GM12892 (cell line): ENCODE measurements at regions not wholly inside any gene's neighbourhood (a gene's known extent, or its start where the extent isn't known, plus 50 kb on each side); places are given as distances from the start of the nearest gene placed in this dataset.

Experiments used
- DNase-seq: peaks from one replicate; pipeline ENCODE4 v3.0.0; 2011; ENCODE audit not compliant: insufficient read length
- FAIRE-seq: peaks from 2 replicates; lab custom pipeline; 2011; peaks lifted over from hg19 to GRCh38; lab: Jason Lieb, UNC
- POLR2A ChIP-seq: IDR thresholded peaks from 2 replicates; pipeline ENCODE4 v1.6.1; 2011; ENCODE audit warnings: low read depth, low read length, control low read depth
- POLR2AphosphoS5 ChIP-seq: IDR thresholded peaks from 2 replicates; pipeline ENCODE4 v1.6.1; 2011; ENCODE audit warnings: low read depth, low read length, control low read depth
- TAF1 ChIP-seq: IDR thresholded peaks from 2 replicates; pipeline ENCODE4 v1.6.1; 2011; ENCODE audit warnings: low read depth, mild to moderate bottlenecking, control low read depth, low read length, borderline replicate concordance

GRCh38 chr9:14452539-14452938, 138.6 kb upstream of the NFIB start:
- no peak for FAIRE-seq
- no peak for DNase-seq
- TF ChIP-seq POLR2AphosphoS5 (no peak), TAF1 (no peak), POLR2A (no peak)

- TF ChIP-seq TAF1 (no peak), POLR2A (no peak), POLR2AphosphoS5 (no peak)
- DNase-seq (no peak), FAIRE-seq (no peak)
Measured at GRCh38 chr9:14451949-14452348, 138.0 kb upstream of the NFIB start.

- DNase-seq, result no peak
- TF ChIP-seq TAF1, result no peak
- no peak for TF ChIP-seq POLR2A
- TF ChIP-seq POLR2AphosphoS5, result no peak
- no peak for FAIRE-seq
Measured at GRCh38 chr9:14447103-14447502, 133.2 kb upstream of the NFIB start.

DNA sequence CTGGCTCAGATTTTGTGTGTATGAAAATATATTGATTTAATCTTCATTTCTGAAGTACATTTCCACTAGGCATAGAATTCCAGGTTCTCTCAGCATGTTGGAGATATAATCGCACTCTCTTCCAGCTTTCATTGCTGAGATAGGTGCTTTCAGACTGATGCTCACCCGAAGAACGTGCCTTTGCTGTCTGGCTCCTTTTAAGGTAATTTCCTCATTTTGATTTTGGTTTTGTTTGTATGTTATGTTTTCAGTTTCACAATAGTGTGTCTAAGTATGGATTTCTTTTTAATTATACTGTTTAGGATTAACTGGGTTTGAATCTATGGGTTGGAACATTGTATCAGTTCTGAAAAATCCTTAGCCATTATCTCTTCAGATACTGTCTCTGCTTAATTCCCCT, 132.0 kb upstream of the NFIB start:
- FAIRE-seq (no peak), DNase-seq (no peak)

DNA sequence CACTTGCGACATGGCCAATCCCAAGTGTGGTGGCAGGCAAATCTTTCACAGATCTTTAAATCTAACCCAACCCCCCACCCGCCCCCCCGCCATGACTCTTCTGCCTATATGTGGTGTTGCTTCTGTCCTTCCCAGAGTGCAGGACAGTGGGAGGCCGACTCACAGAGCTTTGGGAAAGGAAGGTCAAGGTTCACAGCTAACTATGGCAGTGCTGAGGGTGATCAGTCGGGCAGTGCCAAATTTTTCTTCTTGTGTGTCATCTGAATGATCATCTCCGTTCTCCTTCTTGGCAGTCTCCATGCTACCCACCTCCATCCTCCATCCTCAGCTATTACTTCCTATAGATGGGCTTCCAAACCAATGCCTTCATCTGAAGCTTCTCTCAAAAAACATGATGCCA, 129.0 kb upstream of the NFIB start:
- FAIRE-seq (no peak), DNase-seq (no peak)

More for the DNA sequence above, 132.0 kb upstream of the NFIB start:
- no peak for TF ChIP-seq POLR2AphosphoS5
- no peak for TF ChIP-seq POLR2A
- TF ChIP-seq TAF1, result no peak

DNA sequence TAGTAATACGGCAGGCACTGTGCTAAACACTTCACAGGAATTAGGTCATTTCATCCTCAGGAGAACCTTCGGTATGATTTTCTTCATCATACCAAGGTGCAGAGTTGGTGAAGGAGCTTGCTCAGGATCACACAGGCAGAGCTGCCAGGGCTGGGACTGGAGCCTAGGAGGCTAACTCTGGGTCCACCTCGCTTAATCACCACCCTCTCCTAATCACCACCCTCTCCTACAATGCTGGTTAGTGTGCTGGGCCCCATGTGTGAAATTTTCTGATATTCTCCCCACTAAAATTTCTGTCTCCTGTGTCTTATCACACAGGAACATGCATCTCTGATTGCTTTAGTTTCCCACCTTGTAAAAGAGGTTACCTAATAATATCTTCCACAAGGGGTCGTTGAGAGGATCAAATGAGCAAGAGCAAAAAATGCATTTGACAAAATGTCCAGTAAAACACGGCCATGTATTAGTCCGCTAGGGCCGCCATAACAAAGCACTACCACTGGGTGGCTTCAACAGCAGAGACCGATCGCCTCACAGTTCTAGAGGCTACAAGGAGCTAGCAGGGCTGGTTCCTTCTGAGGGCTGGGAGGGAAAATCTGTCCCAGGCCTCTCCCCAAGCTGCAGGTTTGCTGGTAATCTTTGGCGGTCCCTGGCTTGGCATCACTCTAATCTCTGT, 128.2 kb upstream of the NFIB start:
- FAIRE-seq (peak; percentile 58), DNase-seq (no peak)
- no peak for TF ChIP-seq POLR2A

More for the DNA sequence above, 129.0 kb upstream of the NFIB start:
- TF ChIP-seq POLR2AphosphoS5, result no peak
- no peak for TF ChIP-seq POLR2A
- TF ChIP-seq TAF1, result no peak

DNA sequence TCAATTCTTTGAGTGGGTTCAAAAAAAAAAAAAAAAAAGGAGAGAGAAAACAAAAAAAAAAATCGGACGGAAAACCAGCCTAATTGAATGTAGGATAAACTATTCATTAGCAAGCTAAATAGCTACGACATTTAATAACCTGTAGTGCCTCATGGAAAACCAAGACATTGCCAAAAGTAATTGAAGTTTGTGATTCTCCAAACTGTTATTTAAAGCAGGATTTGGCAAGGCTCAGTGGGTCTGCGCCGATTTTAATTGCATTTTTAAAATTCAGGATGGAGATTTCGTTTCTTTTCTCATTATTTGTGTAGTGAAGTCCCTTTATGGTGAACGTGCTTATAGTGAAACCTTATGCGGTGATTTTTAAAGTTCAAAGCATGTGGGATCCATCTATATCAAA, 127.2 kb upstream of the NFIB start:
- TF ChIP-seq POLR2A, result no peak
- TF ChIP-seq TAF1, result no peak
- no peak for TF ChIP-seq POLR2AphosphoS5
- DNase-seq (no peak), FAIRE-seq (no peak)

- no peak for TF ChIP-seq POLR2A
- FAIRE-seq, result no peak
- DNase-seq, result no peak
Measured at GRCh38 chr9:14440062-14440461, 126.1 kb upstream of the NFIB start.

DNA sequence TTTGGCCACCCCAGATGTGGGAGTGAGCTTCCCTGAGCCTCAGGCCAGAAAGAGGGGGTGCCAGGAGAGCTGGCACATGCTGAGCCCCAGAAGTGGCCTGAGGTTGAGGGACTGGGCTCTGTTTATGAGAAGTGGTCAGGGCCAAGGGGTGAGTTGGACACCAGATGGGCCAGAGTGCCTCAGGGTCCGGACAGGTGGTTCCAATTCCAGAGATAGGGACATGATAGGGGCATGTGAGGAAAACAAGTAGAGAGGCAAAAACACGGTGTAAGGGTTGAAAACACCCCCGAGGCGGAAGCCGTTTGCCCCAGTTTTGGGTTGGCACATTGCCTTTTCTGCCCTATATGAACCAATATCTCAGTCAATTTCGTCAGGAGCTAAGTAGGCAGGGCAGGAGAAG, 125.6 kb upstream of the NFIB start:
- DNase-seq (no peak), FAIRE-seq (no peak)
- no peak for TF ChIP-seq TAF1
- no peak for TF ChIP-seq POLR2AphosphoS5
- no peak for TF ChIP-seq POLR2A

DNA sequence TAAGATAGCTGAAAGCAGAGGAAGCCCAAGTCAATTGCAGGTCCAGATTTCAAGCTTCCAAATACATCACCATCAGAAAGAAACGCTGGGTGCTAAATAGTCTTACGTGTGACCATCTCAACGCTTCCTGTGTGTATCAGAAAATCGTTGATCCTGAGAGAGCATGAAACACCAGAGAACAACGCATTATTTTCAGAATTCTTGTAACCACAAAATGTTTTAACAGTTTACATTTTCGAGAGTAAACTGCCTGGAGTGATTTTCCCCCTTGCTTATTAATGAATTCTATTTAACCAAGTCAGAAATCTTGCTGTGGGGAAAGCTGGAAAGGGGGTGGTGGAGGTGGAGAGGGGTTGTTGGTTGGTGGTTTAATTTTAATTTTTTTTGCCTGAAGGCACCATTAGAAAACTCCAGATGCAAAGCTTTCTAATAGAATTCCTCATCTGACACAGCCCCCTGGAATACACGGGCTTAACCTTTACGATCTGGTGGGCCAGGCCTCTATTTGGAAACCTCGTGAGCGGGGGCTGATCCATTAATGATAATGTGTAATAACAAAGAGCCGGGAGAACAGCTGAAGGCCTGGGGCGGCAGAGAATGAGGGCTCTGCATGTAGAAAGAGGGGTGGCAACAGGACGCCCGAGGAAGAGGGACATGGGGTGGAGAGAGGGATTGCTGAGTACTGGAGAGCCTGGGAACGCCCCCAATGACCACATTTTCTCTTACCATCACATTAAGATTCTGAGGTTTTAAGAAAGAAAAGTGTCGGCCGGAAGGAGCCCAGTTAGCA, 124.5 kb upstream of the NFIB start:
- no peak for FAIRE-seq
- TF ChIP-seq TAF1 (no peak), POLR2A (no peak), POLR2AphosphoS5 (no peak)
- DNase-seq, result no peak

DNA sequence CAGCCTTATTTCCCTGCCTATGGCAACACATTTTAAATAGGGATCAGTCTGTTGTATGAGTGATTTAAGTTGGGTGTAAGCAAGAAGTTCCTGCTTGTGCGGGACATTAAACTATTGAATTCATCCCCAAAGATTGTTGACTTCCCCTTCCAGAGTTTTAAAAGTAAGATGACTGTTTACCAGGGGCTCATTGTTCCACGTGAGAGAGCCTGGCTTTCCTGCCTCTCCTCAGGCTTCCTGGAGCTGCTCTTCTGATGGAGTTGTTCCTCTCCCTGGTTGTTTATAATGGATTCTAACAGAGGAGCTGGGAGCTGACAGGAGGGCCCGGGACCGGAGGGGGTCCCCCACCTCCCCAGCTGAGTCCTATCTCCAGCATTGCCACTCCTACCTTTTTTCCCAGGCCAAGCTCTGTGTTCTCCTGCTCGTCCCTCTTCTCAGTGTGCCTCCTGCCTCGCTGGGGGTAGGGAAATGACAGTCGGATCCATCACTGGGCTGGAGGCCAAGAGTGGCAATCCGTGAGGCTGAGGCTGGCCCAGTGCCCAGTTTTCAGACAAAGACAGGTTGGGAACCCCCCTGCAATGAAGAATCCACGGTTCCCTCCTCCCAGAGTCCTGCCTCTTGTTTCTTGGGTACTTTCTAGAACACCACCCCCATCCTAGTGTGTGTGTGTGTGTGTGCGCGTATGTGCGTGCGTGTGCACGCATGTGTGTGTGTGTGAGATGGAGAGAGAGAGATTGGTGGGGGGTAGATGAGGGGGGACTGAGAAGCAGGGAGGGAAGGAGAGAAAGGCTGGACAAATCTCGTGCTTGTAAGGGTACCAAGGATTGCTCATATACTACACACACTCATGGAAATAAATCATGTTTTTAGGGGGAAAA, 123.7 kb upstream of the NFIB start:
- TF ChIP-seq TAF1 (no peak), POLR2A (no peak), POLR2AphosphoS5 (no peak)
- DNase-seq, result no peak
- no peak for FAIRE-seq
